HepG2 (cell line): ENCODE measurements at regions not wholly inside any gene's neighbourhood (a gene's known extent, or its start where the extent isn't known, plus 50 kb on each side); places are given as distances from the start of the nearest gene placed in this dataset.

Experiments used
- ATAC-seq: fragments of 200-7000 bp; cut with Tn5 transposase; 3 replicates; pipeline ENCODE4 v1.9.1; 2020; ENCODE audit warnings: mild to moderate bottlenecking, moderate library complexity
- BruUV-seq: library from RNA; stranded (reverse); fragments of 400-500 nt; replicated peaks from 2 replicates; lab custom pipeline; 2021; lab: Mats Ljungman, UMichigan
- CTCF ChIA-PET: fragments of 300-600 bp; formaldehyde crosslinking; extraction: SDS; loops from one replicate; lab custom pipeline; 2021; ENCODE audit warnings: low total read pairs, inconsistent platforms, low intra/inter-chr PET ratio; lab: Yijun Ruan, JAX
- POLR2A ChIA-PET: fragments of 350-600 bp; sonication (Branson Sonifier 250); formaldehyde crosslinking; loops from one replicate; lab custom pipeline; 2020; ENCODE audit warnings: antibody characterized with exemption, inconsistent platforms; lab: Yijun Ruan, JAX
- DNase-seq: peaks from one replicate; pipeline ENCODE4 v3.0.0-alpha.2; 2015; ENCODE audit warnings: low spot score
- FAIRE-seq: peaks from 3 replicates; lab custom pipeline; 2011; peaks lifted over from hg19 to GRCh38; lab: Jason Lieb, UNC
- H2AFZ ChIP-seq: one replicate; pipeline ENCODE4 v1.6.1; 2011; ENCODE audit warnings: low read length, inconsistent platforms
- H3K27ac ChIP-seq: fragments of 300-600 bp; 3 replicates; pipeline ENCODE4 v1.8.0; 2011; ENCODE audit warnings: mixed run types, mild to moderate bottlenecking, mixed read lengths, low read length, inconsistent platforms; ENCODE audit not compliant: insufficient read depth; ENCODE audit errors: extremely low read length
- H3K27me3 ChIP-seq, 2 experiments: fragments of 200-600 bp in 1 of 2; 2 replicates in 1 of 2; 3 replicates in 1 of 2; pipeline versions ENCODE4 v1.6.0 to v1.8.0; 2011; ENCODE audit warnings: low read length in 2 of 2, mild to moderate bottlenecking in 2 of 2, moderate library complexity in 2 of 2, inconsistent platforms in 1 of 2; ENCODE audit not compliant: insufficient read depth in 2 of 2, control insufficient read depth in 1 of 2
- H3K36me3 ChIP-seq, 2 experiments: fragments of 200-600 bp in 1 of 2; replicated peaks in 1 of 2; 2 replicates in 1 of 2; 3 replicates in 1 of 2; pipeline versions ENCODE4 v1.5.1 to v1.8.0; 2011; ENCODE audit warnings: low read length in 2 of 2, inconsistent platforms in 1 of 2; ENCODE audit not compliant: insufficient read depth in 2 of 2, control insufficient read depth in 1 of 2
- H3K4me1 ChIP-seq: 2 replicates; pipeline ENCODE4 v1.5.1; 2012; ENCODE audit warnings: low read length, inconsistent platforms; ENCODE audit not compliant: insufficient read depth
- H3K4me2 ChIP-seq: 2 replicates; pipeline ENCODE4 v1.6.0; 2011; ENCODE audit warnings: low read depth, low read length, inconsistent platforms
- H3K4me3 ChIP-seq, 3 experiments: fragments of 200-600 bp in 1 of 3; sonication (generic), shearing (Covaris generic) in 1 of 3; replicated peaks in 1 of 3; 2 replicates each; pipeline ENCODE4 v1.5.1; 2011 to 2016; ENCODE audit warnings: low read length in 3 of 3, inconsistent platforms in 2 of 3, low read depth in 2 of 3, mild to moderate bottlenecking in 2 of 3, control low read depth in 1 of 3, mixed read lengths in 1 of 3; ENCODE audit not compliant: insufficient read depth in 1 of 3
- H3K79me2 ChIP-seq: one replicate; pipeline ENCODE4 v1.6.1; 2011; ENCODE audit warnings: low read length, inconsistent platforms; ENCODE audit not compliant: insufficient read depth
- H3K9ac ChIP-seq: 2 replicates; pipeline ENCODE4 v1.6.0; 2011; ENCODE audit warnings: mild to moderate bottlenecking, low read depth, low read length, inconsistent platforms; ENCODE audit not compliant: insufficient read depth
- H3K9me3 ChIP-seq: 2 replicates; pipeline ENCODE4 v1.5.1; 2012; ENCODE audit warnings: mild to moderate bottlenecking, low read length
- H4K20me1 ChIP-seq: 2 replicates; pipeline ENCODE4 v1.6.0; 2011; ENCODE audit warnings: inconsistent platforms, mild to moderate bottlenecking, low read length, moderate library complexity; ENCODE audit not compliant: insufficient read depth
- ARID2 ChIP-seq: sonication (generic); formaldehyde crosslinking; IDR thresholded peaks from 2 replicates; pipeline ENCODE4 v1.8.1; 2022; ENCODE audit warnings: mild to moderate bottlenecking, missing genetic modification reagents, borderline replicate concordance
- KLF16 ChIP-seq, 2 experiments: sonication (generic) in 1 of 2; formaldehyde crosslinking in 1 of 2; IDR thresholded peaks; 2 replicates each; pipeline versions ENCODE4 v1.6.1 to v1.8.0; 2016 to 2023; ENCODE audit warnings: missing genetic modification reagents in 2 of 2, missing compliant biosample characterization in 1 of 2
- ZNF75D ChIP-seq: sonication (generic); formaldehyde crosslinking; IDR thresholded peaks from 2 replicates; pipeline ENCODE4 v1.8.1; 2023; ENCODE audit warnings: missing genetic modification reagents, mild to moderate bottlenecking, borderline replicate concordance
- ZNF773 ChIP-seq: sonication (generic); formaldehyde crosslinking; IDR thresholded peaks from 2 replicates; pipeline ENCODE4 v1.4.0; 2020; ENCODE audit warnings: missing genetic modification reagents, borderline replicate concordance
- WGBS: methylation state at CpG from one replicate; pipeline ENCODE4 v1.1.6; 2017; ENCODE audit warnings: low lambda C conversion rate; 5-methylcytosine and 5-hydroxymethylcytosine counted together
- in situ Hi-C: cut with HindIII; loops from 2 replicates; pipeline ENCODE4 v1.10.0; 2017; ENCODE audit warnings: low pct_unique_long_range_greater_than_20kb; ENCODE audit not compliant: extremely low pct_ligation_motif_present
- intact Hi-C: fragments of 100-400 bp; cut with micrococcal nuclease; formaldehyde crosslinking; loops from one replicate; pipeline ENCODE4 v1.10.0; 2022; ENCODE audit not compliant: unreplicated experiment
- TF ChIP-seq, protein P1 (sequence below): sonication (generic); formaldehyde crosslinking; IDR thresholded peaks from 2 replicates; pipeline ENCODE4 v1.4.0; 2020; ENCODE audit warnings: low read depth, mild to moderate bottlenecking, missing genetic modification reagents
- TF ChIP-seq, protein P2 (sequence below): sonication (generic); formaldehyde crosslinking; IDR thresholded peaks from 2 replicates; pipeline ENCODE4 v1.5.0; 2020; ENCODE audit warnings: missing genetic modification reagents
- TF ChIP-seq, protein P3 (sequence below): sonication (generic); formaldehyde crosslinking; IDR thresholded peaks from 2 replicates; pipeline ENCODE4 v1.4.0; 2020; ENCODE audit warnings: missing genetic modification reagents
- TF ChIP-seq, protein P4 (sequence below): sonication (generic); formaldehyde crosslinking; IDR thresholded peaks from 2 replicates; pipeline ENCODE4 v1.5.1; 2020; ENCODE audit warnings: mild to moderate bottlenecking, missing genetic modification reagents

DNA sequence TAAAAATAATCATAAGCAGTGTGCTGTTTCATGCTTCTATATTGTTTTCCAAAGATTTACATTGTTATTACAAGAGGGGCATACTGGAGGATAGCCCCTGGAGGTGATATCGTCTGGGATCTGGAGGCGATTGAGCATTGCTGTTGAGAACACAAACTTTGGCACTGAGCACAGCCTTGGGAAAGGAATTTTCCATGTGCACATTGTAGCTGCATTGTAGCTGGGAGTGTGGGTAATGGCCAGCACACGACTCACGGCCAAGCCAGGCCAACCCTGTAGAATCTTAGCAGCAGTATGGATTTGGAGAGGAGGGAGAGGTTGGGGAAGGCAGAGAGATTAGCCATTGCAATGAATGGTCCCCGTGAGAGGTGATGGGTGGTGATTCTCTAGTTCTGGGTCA, 121.9 kb downstream of the SMIM20 start:
- H3K4me3 ChIP-seq: no peak overlapping the region
- no peak overlapping the region for H3K9ac ChIP-seq
- in situ Hi-C loops: loop anchor here (25.0 kb wide), 1 partner anchor 376 kb away; no protein-coding TSS in a partner anchor
- BruUV-seq: no TSS peak
- ATAC-seq (no peak), DNase-seq (no peak), FAIRE-seq (no peak)
- 17% methylated on average over 5 of the region's 5 CpGs for WGBS
- H4K20me1 ChIP-seq: no peaks in the 10 kb centered on the region
- no peaks in the 10 kb centered on the region for H3K79me2 ChIP-seq
- POLR2A ChIA-PET: no interaction called here
- H3K27ac ChIP-seq: no peak overlapping the region
- intact Hi-C loops: no loop called here
- H3K4me2 ChIP-seq: no peak overlapping the region
- no peaks in the 10 kb centered on the region for H3K36me3 ChIP-seq
- peaks cover 22% of the 10 kb centered on the region for H3K4me1 ChIP-seq
- CTCF ChIA-PET: no interaction called here
- no peak overlapping the region for H2AFZ ChIP-seq
- peaks cover 2 to 7% of the 10 kb centered on the region in 2 experiments; a peak in 3 of 5 replicates for H3K27me3 ChIP-seq
- TF ChIP-seq, protein P1, sequence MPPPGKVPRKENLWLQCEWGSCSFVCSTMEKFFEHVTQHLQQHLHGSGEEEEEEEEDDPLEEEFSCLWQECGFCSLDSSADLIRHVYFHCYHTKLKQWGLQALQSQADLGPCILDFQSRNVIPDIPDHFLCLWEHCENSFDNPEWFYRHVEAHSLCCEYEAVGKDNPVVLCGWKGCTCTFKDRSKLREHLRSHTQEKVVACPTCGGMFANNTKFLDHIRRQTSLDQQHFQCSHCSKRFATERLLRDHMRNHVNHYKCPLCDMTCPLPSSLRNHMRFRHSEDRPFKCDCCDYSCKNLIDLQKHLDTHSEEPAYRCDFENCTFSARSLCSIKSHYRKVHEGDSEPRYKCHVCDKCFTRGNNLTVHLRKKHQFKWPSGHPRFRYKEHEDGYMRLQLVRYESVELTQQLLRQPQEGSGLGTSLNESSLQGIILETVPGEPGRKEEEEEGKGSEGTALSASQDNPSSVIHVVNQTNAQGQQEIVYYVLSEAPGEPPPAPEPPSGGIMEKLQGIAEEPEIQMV (CRISPR knock-in tag): no peak
- TF ChIP-seq, protein P2, sequence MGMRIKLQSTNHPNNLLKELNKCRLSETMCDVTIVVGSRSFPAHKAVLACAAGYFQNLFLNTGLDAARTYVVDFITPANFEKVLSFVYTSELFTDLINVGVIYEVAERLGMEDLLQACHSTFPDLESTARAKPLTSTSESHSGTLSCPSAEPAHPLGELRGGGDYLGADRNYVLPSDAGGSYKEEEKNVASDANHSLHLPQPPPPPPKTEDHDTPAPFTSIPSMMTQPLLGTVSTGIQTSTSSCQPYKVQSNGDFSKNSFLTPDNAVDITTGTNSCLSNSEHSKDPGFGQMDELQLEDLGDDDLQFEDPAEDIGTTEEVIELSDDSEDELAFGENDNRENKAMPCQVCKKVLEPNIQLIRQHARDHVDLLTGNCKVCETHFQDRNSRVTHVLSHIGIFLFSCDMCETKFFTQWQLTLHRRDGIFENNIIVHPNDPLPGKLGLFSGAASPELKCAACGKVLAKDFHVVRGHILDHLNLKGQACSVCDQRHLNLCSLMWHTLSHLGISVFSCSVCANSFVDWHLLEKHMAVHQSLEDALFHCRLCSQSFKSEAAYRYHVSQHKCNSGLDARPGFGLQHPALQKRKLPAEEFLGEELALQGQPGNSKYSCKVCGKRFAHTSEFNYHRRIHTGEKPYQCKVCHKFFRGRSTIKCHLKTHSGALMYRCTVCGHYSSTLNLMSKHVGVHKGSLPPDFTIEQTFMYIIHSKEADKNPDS: no peak
- TF ChIP-seq, protein P3, sequence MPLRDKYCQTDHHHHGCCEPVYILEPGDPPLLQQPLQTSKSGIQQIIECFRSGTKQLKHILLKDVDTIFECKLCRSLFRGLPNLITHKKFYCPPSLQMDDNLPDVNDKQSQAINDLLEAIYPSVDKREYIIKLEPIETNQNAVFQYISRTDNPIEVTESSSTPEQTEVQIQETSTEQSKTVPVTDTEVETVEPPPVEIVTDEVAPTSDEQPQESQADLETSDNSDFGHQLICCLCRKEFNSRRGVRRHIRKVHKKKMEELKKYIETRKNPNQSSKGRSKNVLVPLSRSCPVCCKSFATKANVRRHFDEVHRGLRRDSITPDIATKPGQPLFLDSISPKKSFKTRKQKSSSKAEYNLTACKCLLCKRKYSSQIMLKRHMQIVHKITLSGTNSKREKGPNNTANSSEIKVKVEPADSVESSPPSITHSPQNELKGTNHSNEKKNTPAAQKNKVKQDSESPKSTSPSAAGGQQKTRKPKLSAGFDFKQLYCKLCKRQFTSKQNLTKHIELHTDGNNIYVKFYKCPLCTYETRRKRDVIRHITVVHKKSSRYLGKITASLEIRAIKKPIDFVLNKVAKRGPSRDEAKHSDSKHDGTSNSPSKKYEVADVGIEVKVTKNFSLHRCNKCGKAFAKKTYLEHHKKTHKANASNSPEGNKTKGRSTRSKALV (CRISPR knock-in tag): no peak
- TF ChIP-seq, protein P4, sequence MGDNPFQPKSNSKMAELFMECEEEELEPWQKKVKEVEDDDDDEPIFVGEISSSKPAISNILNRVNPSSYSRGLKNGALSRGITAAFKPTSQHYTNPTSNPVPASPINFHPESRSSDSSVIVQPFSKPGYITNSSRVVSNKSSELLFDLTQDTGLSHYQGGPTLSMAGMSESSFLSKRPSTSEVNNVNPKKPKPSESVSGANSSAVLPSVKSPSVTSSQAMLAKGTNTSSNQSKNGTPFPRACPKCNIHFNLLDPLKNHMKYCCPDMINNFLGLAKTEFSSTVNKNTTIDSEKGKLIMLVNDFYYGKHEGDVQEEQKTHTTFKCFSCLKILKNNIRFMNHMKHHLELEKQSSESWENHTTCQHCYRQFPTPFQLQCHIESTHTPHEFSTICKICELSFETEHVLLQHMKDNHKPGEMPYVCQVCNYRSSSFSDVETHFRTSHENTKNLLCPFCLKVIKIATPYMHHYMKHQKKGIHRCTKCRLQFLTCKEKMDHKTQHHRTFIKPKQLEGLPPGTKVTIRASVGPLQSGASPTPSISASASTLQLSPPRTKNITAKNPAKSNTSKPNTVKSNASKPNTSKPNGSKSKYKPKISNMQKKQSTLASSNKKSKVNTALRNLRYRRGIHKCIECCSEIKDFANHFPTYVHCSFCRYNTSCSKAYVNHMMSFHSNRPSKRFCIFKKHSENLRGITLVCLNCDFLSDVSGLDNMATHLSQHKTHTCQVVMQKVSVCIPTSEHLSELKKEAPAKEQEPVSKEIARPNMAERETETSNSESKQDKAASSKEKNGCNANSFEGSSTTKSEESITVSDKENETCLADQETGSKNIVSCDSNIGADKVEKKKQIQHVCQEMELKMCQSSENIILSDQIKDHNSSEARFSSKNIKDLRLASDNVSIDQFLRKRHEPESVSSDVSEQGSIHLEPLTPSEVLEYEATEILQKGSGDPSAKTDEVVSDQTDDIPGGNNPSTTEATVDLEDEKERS (CRISPR knock-in tag): no peak
- TF ChIP-seq ZNF773 (no peak), KLF16 (CRISPR knock-in tag; IDR thresholded peaks at IDR 0.05) (no peak), ARID2 (CRISPR knock-in tag) (no peak), ZNF75D (CRISPR knock-in tag) (no peak)
- 0 out of 2 replicates have a peak, but pooled peaks cover 7% of the 10 kb centered on the region for H3K9me3 ChIP-seq
